Astrocyte of the hippocampus (primary cell): ENCODE measurements at regions not wholly inside any gene's neighbourhood (a gene's known extent, or its start where the extent isn't known, plus 50 kb on each side); places are given as distances from the start of the nearest gene placed in this dataset.
"Not testable (repeated sequence)": the region's sequence is repeated elsewhere in the genome, so short reads cannot be mapped to it uniquely, and the experiment has no call there.

Experiments
- DNase-seq: peaks from one replicate; pipeline ENCODE4 v3.0.0; 2011; ENCODE audit warnings: low read depth, low spot score

GRCh38 chr12:32010631-32011336 is 51.6 kb downstream of the RESF1 start:
- DNase-seq = no peak

GRCh38 chr12:32012249-32012785 is 53.1 kb downstream of the RESF1 start:
- DNase-seq = no peak

- no peak for DNase-seq
Observed at GRCh38 chr12:32015036-32015435, 55.8 kb downstream of the RESF1 start.

GRCh38 chr12:32016680-32017482 is 57.7 kb downstream of the RESF1 start:
- DNase-seq = no peak

GRCh38 chr12:32021346-32021773 is 62.1 kb downstream of the RESF1 start:
- DNase-seq = no peak

- DNase-seq = not testable (repeated sequence)
Observed at GRCh38 chr12:32022387-32022786, 63.2 kb downstream of the RESF1 start.

GRCh38 chr12:32023861-32024260 is 64.6 kb downstream of the RESF1 start:
- not testable (repeated sequence) for DNase-seq

GRCh38 chr12:32024884-32025592 is 65.8 kb downstream of the RESF1 start:
- DNase-seq = peak; percentile 20

- DNase-seq = no peak
Observed at GRCh38 chr12:32025906-32026305, 66.7 kb downstream of the RESF1 start.

- DNase-seq = no peak
Observed at GRCh38 chr12:32027684-32028365, 68.6 kb downstream of the RESF1 start.

GRCh38 chr12:32030151-32030550 is 70.9 kb downstream of the RESF1 start:
- DNase-seq = no peak

GRCh38 chr12:32030676-32031075 is 71.5 kb downstream of the RESF1 start:
- no peak for DNase-seq

- peak; percentile 13 for DNase-seq
Observed at GRCh38 chr12:32031109-32031508, 71.9 kb downstream of the RESF1 start.

GRCh38 chr12:32032205-32032810 is 73.1 kb downstream of the RESF1 start:
- peak; percentile 49 for DNase-seq

GRCh38 chr12:32033406-32033805 is 73.2 kb upstream of the BICD1 start:
- DNase-seq = no peak

- DNase-seq = no peak
Observed at GRCh38 chr12:32034045-32034444, 72.6 kb upstream of the BICD1 start.

GRCh38 chr12:32036477-32037263 is 70.0 kb upstream of the BICD1 start:
- DNase-seq = no peak

- peak; percentile 11 for DNase-seq
Observed at GRCh38 chr12:32039347-32039746, 67.3 kb upstream of the BICD1 start.

GRCh38 chr12:32039917-32040575 is 66.6 kb upstream of the BICD1 start:
- DNase-seq = no peak
